T-helper 2 cell treated with Interferon-gamma antibody and Interleukin-4, amounts not matched to agents 100 ng/mL and 5 ng/mL, for 36 hours (primary cell): ENCODE measurements at regions not wholly inside any gene's neighbourhood (a gene's known extent, or its start where the extent isn't known, plus 50 kb on each side); places are given as distances from the start of the nearest gene placed in this dataset.
"Not testable (repeated sequence)": the region's sequence is repeated elsewhere in the genome, so short reads cannot be mapped to it uniquely, and the experiment has no call there.

Experiments used
- intact Hi-C: fragments of 100-400 bp; cut with micrococcal nuclease; formaldehyde crosslinking; loops from one replicate; pipeline ENCODE4 v1.15.1; 2023

GRCh38 chr5:88092958-88093605 lies 175.6 kb downstream of the TMEM161B start:
- intact Hi-C loops, result no loop called here

DNA sequence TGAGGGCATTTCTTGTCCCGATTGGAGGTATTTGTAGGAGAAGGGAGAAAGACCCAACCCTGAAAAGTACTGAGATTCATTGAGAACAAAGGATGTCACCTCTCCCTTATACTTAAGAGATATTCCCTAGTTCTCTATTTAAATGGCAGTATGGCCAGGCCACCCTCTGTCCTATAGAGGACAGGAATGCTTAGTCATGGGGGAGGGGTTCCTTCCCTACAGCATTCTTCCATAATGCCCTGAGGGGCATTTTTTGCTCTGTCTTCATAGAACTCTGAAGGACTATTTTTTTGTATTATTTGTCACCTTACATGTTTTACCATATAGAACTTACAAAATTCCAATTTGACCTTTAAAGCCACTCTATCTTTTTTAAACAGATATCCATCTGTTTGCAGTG lies 176.3 kb downstream of the TMEM161B start:
- intact Hi-C loops, result no loop called here

DNA sequence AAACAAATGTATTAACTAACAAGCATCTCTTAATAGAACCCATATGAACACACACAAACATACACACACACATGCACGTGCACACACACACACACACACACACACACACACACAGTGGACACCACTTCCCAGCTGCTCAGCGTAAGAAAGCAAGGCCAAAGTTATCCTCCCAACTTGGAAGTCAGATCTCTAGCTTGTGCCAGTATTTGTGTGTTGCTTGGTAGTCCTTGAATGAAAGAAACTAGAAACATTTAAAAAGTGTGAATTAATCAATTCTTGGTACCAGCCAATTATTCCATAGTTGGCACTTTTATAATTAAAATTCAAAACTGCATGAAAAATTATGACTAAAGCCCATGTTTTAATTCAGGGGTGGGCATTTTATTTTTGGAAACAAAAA lies 178.1 kb downstream of the TMEM161B start:
- intact Hi-C loops, result no loop called here

GRCh38 chr5:88089719-88090390 lies 178.8 kb downstream of the TMEM161B start:
- intact Hi-C loops, result no loop called here

- intact Hi-C loops, result no loop called here
Observed at GRCh38 chr5:88085462-88085861, 183.2 kb downstream of the TMEM161B start.

- intact Hi-C loops, result no loop called here
Observed at GRCh38 chr5:88081877-88082276, 186.8 kb downstream of the TMEM161B start.

GRCh38 chr5:88063813-88064212 lies 204.8 kb downstream of the TMEM161B start:
- intact Hi-C loops, result no loop called here

DNA sequence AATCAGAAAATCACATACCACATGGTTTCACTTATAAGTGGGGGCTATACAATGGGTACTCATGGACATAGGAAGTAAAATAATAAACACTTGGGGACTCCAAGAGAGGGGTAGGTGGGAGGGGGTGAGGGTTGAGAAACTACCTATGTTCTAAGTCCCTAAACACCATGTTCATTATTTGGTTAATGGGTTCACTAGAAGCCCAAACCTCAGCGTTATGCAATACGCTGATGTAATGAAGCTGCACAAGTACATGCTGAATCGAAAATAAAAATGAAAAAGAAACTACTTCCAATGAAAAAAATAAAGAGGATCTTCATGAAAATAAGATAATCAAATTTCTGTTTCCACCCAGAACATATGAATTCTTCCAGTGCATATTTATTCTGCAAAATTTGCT lies 208.5 kb downstream of the TMEM161B start:
- intact Hi-C loops, result no loop called here

DNA sequence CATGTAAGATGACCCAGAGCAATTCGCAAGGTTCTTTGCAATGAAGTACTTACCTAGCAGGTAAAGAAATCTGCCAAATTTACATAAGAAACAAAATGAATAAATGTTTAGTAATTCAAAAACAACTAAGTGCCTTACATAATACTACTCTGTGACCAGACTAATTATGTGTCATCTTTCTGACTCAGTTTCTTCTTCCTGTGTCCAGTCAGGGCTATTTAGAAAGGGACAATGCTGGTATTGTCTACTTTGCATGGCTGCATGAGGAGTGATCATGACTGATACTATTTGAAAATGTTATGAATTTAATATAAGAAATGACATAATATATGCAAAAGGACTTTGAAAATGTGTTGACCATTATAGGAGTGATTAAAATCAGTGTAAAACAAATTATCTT lies 210.0 kb downstream of the TMEM161B start:
- intact Hi-C loops, result no loop called here

- intact Hi-C loops, result not testable (repeated sequence)
Observed at GRCh38 chr5:88052468-88052867, 216.2 kb downstream of the TMEM161B start.

GRCh38 chr5:88051148-88051547 lies 217.5 kb downstream of the TMEM161B start:
- intact Hi-C loops, result no loop called here

GRCh38 chr5:88049737-88050136 lies 218.9 kb downstream of the TMEM161B start:
- intact Hi-C loops, result no loop called here

DNA sequence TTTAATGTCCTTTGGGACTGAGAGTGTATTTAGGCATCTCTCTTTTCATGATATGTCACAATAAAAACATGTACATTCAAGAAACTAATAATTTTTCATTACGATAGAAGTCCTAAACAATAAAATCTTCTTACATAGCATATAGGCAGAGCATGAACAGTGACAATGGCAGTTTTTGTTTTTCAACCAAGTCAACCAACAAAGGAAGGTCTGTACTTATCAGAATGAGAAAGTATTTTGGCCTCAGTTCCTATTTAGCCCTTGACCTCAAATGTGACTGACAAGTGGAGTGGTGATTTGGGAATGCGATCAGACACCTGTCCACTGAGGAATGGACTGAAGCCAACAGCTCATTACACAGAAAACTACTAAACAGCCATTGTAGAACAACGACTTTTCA lies 219.5 kb downstream of the TMEM161B start:
- intact Hi-C loops, result no loop called here

GRCh38 chr5:88045931-88046461 lies 222.6 kb downstream of the TMEM161B start:
- intact Hi-C loops, result no loop called here

DNA sequence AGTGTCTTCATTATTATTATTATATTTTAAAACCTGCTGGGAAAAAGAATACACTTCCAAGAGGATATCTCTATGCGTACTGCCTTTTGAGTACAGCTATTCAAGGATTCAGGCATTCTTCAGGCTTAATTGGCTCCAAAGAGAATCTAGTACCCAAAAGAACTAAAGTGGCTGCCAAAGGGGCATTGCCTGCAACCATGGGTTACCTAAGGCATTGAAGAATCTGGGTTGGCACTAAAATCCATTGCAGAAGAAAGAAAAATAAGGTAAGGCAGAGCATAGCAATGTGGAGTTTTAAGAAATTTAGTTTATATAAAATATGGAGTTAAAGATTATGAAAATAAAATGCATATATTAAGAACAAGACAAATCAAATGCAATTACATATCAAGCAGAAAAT lies 223.5 kb downstream of the TMEM161B start:
- intact Hi-C loops, result no loop called here

DNA sequence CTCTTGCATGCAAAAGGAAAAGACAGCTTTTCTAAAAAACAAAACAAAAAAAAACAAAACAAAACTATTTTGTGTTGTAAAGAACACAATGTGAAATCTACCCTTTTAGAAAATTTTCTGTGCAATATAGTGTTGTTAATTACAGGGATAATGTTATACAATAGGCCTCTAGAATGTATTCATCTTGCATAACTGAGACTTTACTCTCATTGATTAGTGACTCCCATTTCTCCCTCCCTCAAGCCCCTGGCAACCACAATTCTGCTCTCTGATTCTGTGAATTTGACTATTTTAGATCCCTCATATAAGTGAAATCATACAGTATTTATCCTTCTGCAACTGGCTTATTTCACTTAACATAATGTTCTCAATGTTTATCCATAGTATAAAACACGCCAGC lies 234.1 kb downstream of the TMEM161B start:
- intact Hi-C loops, result no loop called here

DNA sequence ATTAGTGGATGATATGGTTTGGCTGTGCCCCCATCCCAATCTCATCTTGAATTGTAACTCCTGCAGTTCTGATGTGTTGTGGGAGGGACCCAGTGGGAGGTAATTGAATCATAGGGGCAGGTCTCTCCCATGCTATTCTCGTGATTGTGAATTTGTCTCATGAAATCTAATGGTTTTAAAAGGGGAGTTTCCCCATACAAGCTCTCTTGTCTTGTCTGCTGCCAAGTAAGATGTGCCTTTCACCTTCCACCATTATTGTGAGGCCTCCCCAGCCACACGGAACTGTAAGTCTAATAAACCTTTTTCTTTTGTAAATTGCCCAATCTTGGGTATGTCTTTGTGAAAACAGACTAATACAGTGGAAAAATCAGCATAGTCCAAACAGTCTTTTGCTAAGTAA lies 235.5 kb downstream of the TMEM161B start:
- intact Hi-C loops, result no loop called here

DNA sequence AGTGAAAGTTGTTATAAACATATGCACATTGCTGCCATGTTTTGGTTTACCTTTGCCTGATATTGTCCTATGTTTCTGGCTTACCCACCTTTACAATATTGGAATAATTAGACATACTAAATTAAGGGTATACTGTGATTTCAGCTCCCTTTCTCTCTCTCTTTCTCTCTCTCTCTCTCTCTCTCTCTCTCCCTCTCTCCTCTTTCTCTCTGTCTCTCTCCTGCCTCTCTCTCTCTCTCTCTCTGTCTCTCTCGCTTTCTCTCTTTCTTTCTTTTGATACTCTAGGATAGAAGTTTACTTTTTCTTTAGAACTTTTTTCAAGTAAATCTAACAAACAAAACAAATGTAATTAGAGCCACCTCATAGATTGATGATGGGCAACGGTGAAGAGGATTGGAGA lies 239.6 kb downstream of the TMEM161B start:
- intact Hi-C loops, result no loop called here

DNA sequence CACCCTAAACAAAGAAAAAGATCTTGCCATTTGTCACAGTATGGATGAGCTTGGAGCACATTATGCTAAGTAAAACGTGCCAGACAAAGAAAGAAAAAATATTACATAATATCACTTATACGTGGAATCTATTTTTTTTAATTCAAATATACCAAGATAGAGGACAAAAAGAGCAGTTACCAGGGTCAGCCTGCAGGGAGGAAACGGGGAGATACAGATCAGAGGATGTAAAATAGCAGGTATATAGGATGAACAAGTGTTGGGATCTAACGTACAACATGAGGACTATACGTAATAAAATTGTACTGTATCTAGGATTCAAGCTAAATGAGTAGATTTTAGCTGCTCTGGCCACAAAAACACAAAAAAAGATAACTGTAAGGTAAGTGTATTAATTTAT lies 247.5 kb downstream of the TMEM161B start:
- intact Hi-C loops, result no loop called here

GRCh38 chr5:88014984-88015383 lies 253.7 kb downstream of the TMEM161B start:
- intact Hi-C loops, result not testable (repeated sequence)

- intact Hi-C loops, result no loop called here
Observed at GRCh38 chr5:88000877-88001276, 267.8 kb downstream of the TMEM161B start.

DNA sequence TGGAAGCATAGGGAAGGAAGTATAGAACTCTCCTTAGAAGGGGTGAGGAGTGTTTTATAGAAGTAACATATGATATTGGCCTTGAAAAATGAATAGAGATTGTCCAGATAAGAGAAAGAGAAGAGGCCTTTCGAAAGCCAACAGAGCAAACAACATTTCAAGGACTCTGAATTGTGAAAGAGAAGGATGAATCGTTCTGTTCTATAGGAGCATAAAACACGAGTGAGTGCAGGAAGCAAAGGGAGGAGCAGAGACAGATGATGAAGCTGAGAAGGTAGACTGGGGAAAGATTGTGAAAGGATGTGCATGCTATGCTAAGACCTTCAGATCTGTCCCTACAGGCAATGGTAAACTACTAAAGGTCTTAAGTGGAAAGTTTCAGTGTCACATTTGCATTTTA lies 271.0 kb downstream of the TMEM161B start:
- intact Hi-C loops, result no loop called here

DNA sequence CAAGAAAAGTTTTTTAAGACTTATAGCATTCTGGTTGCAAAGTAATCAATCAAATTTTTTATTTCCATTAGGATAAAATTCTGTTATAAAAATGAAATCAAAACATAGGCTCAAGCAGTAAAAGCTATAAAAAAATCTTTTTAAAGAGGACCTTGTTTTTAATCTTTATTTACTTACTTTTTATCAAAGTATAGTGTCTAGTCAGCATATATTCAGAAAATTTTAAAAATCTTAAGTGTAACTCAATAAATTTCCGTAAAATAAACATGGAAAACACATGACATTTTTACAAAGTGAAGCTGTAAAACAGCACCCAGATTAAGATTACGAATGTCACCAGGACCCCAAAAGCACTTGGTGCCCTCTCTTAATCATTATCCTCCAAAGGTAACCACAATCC lies 302.4 kb downstream of the TMEM161B start:
- intact Hi-C loops, result no loop called here
